Calu3 (cell line): ENCODE measurements at regions not wholly inside any gene's neighbourhood (a gene's known extent, or its start where the extent isn't known, plus 50 kb on each side); places are given as distances from the start of the nearest gene placed in this dataset.

Experiments used
- BruUV-seq: library from RNA; stranded (reverse); fragments of 400-500 nt; replicated peaks from 2 replicates; lab custom pipeline; 2021; lab: Mats Ljungman, UMichigan
- CTCF ChIA-PET: fragments of 300-600 bp; sonication (Branson Sonifier 250); formaldehyde crosslinking; loops from one replicate; lab custom pipeline; 2022; ENCODE audit warnings: antibody characterized with exemption; lab: Charles Lee
- DNase-seq: peaks from one replicate; pipeline ENCODE4 v3.0.0; 2022
- H3K27ac Mint-ChIP-seq: one replicate; pipeline ENCODE4 v1.8.0; 2022; ENCODE audit warnings: mixed read lengths; ENCODE audit not compliant: unreplicated experiment
- H3K27me3 Mint-ChIP-seq: one replicate; pipeline ENCODE4 v1.8.0; 2022; ENCODE audit warnings: mixed read lengths; ENCODE audit not compliant: unreplicated experiment
- H3K36me3 Mint-ChIP-seq: one replicate; pipeline ENCODE4 v1.8.0; 2022; ENCODE audit warnings: mild to moderate bottlenecking, moderate library complexity, mixed read lengths; ENCODE audit not compliant: insufficient read depth, unreplicated experiment
- H3K4me1 Mint-ChIP-seq: one replicate; pipeline ENCODE4 v1.8.0; 2022; ENCODE audit warnings: mild to moderate bottlenecking, low read depth, mixed read lengths; ENCODE audit not compliant: unreplicated experiment
- H3K4me3 Mint-ChIP-seq: one replicate; pipeline ENCODE4 v1.8.0; 2022; ENCODE audit warnings: mild to moderate bottlenecking, low read depth, moderate library complexity, mixed read lengths; ENCODE audit not compliant: unreplicated experiment
- H3K9me3 Mint-ChIP-seq: one replicate; pipeline ENCODE4 v1.8.0; 2022; ENCODE audit warnings: low read depth, mixed read lengths; ENCODE audit not compliant: unreplicated experiment
- intact Hi-C: fragments of 100-400 bp; cut with micrococcal nuclease; formaldehyde crosslinking; loops from one replicate; pipeline ENCODE4 v1.10.0; 2022; ENCODE audit not compliant: unreplicated experiment
- TF ChIP-seq, protein P1 (sequence below): fragments of 200-600 bp; IDR thresholded peaks from one replicate; pipeline ENCODE4 v1.8.0; 2022; ENCODE audit warnings: antibody characterized with exemption; ENCODE audit not compliant: unreplicated experiment

DNA sequence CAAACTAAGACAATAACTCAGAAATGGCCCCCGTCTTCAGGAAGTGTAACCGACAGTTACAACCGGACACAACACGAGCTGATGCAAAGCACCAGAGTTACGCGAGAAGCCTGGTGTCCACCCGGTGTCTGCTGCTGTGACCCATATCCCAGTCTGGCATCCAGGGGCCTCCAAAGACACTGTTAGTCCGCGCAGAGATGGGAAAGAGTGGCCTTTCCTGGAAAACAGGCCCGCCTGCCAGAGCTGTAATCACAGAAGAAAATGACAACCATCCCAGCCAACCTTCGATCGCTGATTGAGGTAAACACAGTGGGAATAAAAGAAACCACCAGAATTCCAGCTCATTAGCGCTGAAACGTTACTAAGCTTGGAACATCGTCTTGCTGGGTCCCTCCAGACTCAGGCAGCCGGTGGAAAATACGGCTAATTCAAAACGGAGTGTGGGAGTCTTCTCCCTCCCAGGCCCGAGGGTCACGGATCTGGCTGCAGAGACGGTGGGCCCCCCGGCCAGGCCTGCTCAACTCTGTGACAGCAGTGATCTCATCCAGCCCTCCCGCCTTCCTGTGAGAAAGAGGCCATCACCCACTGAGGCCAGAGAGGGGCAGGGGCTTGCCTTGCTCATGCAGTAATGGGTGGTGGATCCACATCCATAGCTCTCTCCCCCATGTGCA is 273.9 kb upstream of the RTL1 start:
- Mint-ChIP-seq H3K4me1 (peaks cover 9% of the 10 kb centered on the region), H3K27ac (no peak overlapping the region), H3K27me3 (no peaks in the 10 kb centered on the region), H3K9me3 (peaks cover 2% of the 10 kb centered on the region), H3K36me3 (no peaks in the 10 kb centered on the region), H3K4me3 (no peak overlapping the region)
- intact Hi-C loops, result no loop called here
- no TSS peak for BruUV-seq
- no peak for DNase-seq
- CTCF ChIA-PET, result no interaction called here
- TF ChIP-seq, protein P1, sequence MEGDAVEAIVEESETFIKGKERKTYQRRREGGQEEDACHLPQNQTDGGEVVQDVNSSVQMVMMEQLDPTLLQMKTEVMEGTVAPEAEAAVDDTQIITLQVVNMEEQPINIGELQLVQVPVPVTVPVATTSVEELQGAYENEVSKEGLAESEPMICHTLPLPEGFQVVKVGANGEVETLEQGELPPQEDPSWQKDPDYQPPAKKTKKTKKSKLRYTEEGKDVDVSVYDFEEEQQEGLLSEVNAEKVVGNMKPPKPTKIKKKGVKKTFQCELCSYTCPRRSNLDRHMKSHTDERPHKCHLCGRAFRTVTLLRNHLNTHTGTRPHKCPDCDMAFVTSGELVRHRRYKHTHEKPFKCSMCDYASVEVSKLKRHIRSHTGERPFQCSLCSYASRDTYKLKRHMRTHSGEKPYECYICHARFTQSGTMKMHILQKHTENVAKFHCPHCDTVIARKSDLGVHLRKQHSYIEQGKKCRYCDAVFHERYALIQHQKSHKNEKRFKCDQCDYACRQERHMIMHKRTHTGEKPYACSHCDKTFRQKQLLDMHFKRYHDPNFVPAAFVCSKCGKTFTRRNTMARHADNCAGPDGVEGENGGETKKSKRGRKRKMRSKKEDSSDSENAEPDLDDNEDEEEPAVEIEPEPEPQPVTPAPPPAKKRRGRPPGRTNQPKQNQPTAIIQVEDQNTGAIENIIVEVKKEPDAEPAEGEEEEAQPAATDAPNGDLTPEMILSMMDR, result no peak

DNA sequence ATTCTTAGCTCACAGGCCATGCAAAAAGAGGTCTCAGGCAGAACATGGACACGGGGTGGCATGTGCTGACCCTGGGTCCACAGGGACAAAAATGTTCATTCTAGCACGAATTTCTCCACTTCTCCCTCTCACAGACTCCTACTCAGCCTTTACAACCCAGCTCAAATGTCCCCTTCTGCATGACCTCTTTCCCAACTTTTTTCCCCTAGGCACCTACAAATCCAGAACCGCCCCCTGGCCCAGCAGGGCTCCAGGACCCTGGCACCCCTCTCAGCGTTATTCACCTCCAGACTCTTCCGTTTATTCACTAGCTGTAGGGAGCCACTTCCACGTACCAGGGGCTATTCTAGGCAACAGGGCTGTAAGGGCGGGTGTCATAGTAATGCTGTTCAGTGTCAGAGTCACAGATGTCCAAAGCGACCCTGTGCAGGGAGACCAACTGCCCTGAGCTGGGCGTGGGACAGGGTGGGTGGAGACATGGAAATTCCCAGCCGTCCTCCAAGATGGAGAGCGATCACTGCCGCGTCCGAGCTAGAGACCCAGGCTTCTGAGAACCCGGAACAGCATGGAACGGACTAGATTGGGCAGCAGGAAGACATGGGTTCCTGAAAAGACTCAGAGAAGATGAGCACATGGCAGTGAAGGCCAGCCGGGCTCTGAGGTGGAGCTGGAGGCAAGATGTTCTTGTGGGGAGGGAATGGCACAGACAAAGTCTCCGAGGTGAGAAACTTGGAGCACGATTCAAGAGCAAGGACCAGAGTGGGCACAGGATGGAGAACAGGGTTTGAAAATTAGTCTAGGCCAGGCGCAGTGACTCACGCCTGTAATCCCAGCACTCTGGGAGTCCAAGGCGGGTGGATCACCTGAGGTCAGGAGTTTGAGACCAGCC is 274.9 kb upstream of the RTL1 start:
- Mint-ChIP-seq H3K4me3 (no peak overlapping the region), H3K27ac (no peak overlapping the region), H3K27me3 (no peaks in the 10 kb centered on the region), H3K36me3 (no peaks in the 10 kb centered on the region), H3K4me1 (peaks cover 9% of the 10 kb centered on the region), H3K9me3 (no peaks in the 10 kb centered on the region)
- intact Hi-C loops, result no loop called here
- no TSS peak for BruUV-seq
- TF ChIP-seq, protein P1, result no peak
- no peak for DNase-seq
- CTCF ChIA-PET, result no interaction called here

DNA sequence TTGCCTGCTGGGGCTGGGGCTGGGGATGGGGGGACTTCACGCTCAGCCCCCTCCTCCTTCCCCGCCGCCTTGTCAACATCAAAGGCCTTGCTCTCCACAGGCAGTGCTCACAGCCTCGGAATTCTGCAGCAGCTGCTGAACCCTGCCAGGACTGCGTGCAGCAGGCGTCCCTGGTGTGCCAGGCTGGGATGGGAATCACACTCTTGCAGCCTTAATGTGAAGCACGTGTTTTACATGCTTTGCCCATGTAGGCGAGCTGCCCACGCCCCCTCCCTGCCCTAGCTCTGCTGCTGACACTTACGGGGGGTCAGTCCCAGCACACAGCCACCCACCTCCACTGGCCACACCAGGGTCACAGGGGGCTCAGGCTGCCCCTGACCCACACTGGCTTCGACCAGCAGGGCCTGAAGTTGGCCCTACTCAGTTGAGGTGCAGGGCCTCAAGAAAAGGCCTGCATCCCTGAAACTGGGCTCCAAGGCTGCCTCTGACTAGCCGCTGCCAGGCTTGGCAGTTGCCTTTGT is 276.2 kb upstream of the RTL1 start:
- Mint-ChIP-seq H3K36me3 (no peaks in the 10 kb centered on the region), H3K27me3 (no peaks in the 10 kb centered on the region), H3K4me1 (peaks cover 6% of the 10 kb centered on the region), H3K9me3 (no peaks in the 10 kb centered on the region), H3K27ac (no peak overlapping the region), H3K4me3 (no peak overlapping the region)
- no peak for DNase-seq
- TF ChIP-seq, protein P1, result no peak
- BruUV-seq, result no TSS peak
- CTCF ChIA-PET, result no interaction called here
- intact Hi-C loops, result no loop called here

DNA sequence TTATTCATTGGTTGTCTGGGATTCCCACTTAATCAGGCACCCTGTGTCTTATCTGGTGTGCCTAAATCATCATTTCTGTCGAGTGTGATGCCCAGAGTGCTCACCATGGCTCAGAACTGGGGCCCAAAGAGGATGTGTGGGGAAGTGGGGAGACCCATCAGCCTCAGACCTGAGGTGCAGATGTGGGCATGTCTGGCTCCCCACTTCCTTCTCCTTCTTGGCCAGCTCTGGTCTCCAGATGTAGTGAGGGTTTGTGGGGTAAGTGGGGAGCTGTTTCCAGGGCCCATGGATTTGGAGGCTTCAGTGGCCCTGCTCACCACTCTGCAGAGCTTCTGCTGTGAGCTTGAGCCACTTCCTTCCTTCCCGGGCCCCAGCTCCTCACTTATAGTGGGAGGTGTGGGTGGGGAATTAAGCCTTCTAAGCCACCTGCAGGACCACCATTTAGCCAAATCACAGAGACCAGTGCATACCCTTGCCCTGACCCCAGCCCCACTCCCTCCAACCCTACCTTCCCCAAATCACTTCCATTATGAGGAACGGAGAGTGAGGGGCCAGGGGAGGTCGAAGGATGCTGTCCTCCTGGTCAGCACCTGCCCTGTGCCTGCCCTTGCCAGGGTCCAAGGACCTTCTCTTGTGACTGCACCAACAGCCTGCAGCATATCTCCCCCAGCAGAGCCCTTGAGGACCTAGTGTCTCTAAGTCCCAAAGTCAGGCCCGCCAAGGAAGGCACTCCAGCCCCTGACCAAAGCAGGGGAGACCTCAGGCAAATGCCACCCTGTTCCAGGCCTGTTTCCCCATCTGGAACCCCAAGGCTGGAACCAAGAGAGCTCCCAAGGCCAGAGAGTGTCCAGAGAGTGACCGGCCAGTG is 278.2 kb upstream of the RTL1 start:
- BruUV-seq, result no TSS peak
- Mint-ChIP-seq H3K4me1 (no peaks in the 10 kb centered on the region), H3K4me3 (no peak overlapping the region), H3K9me3 (no peaks in the 10 kb centered on the region), H3K27me3 (no peaks in the 10 kb centered on the region), H3K27ac (no peak overlapping the region), H3K36me3 (no peaks in the 10 kb centered on the region)
- intact Hi-C loops, result no loop called here
- no peak for DNase-seq
- TF ChIP-seq, protein P1, result no peak
- CTCF ChIA-PET, result interaction anchor here (0.7 kb wide), 1 partner anchor 257 kb away, joined by 3 read pairs; no protein-coding TSS in a partner anchor
